HEK293T (cell line): ENCODE measurements at regions not wholly inside any gene's neighbourhood (a gene's known extent, or its start where the extent isn't known, plus 50 kb on each side); places are given as distances from the start of the nearest gene placed in this dataset.

Source experiments
- CTCF ChIA-PET: fragments of 350-600 bp; formaldehyde crosslinking; extraction: SDS; loops from one replicate; lab custom pipeline; 2021; ENCODE audit warnings: antibody characterized with exemption, inconsistent platforms; lab: Yijun Ruan, JAX
- POLR2A ChIA-PET: fragments of 350-600 bp; formaldehyde crosslinking; extraction: SDS; loops from one replicate; lab custom pipeline; 2020; ENCODE audit warnings: antibody characterized with exemption, inconsistent platforms; lab: Yijun Ruan, JAX
- DNase-seq: peaks from one replicate; pipeline ENCODE4 v3.0.0; 2012; ENCODE audit warnings: mixed read lengths; ENCODE audit errors: extremely low spot score
- ARNT ChIP-seq: fragments of 450-650 bp; IDR thresholded peaks from 2 replicates; pipeline ENCODE4 v1.6.1; 2017; ENCODE audit warnings: mild to moderate bottlenecking
- BHLHE40 ChIP-seq: fragments of 450-650 bp; IDR thresholded peaks from 2 replicates; pipeline ENCODE4 v1.6.1; 2016; ENCODE audit warnings: mild to moderate bottlenecking, moderate library complexity, borderline replicate concordance
- CTBP1 ChIP-seq: fragments of 450-650 bp; IDR thresholded peaks from 2 replicates; pipeline ENCODE4 v1.6.1; 2016; ENCODE audit warnings: borderline replicate concordance
- ELF4 ChIP-seq: fragments of 450-650 bp; IDR thresholded peaks from 2 replicates; pipeline ENCODE4 v1.6.1; 2017; ENCODE audit warnings: antibody characterized with exemption
- FOXA1 ChIP-seq: fragments of 450-650 bp; IDR thresholded peaks from 2 replicates; pipeline ENCODE4 v1.6.1; 2016; ENCODE audit warnings: mild to moderate bottlenecking
- FOXK2 ChIP-seq: fragments of 450-650 bp; IDR thresholded peaks from 2 replicates; pipeline ENCODE4 v1.6.1; 2016; ENCODE audit warnings: mild to moderate bottlenecking
- FOXM1 ChIP-seq: fragments of 450-650 bp; IDR thresholded peaks from 2 replicates; pipeline ENCODE4 v1.6.1; 2017; ENCODE audit warnings: mild to moderate bottlenecking, borderline replicate concordance
- HDGF ChIP-seq: fragments of 450-650 bp; IDR thresholded peaks from 2 replicates; pipeline ENCODE4 v1.6.1; 2017; ENCODE audit warnings: antibody characterized with exemption, borderline replicate concordance
- L3MBTL2 ChIP-seq: fragments of 450-650 bp; conservative IDR thresholded peaks from 2 replicates; pipeline ENCODE4 v1.6.1; 2016; ENCODE audit warnings: mild to moderate bottlenecking
- LEF1 ChIP-seq: fragments of 450-650 bp; IDR thresholded peaks from 2 replicates; pipeline ENCODE4 v1.6.1; 2017; ENCODE audit warnings: mild to moderate bottlenecking, borderline replicate concordance
- NFRKB ChIP-seq: fragments of 450-650 bp; IDR thresholded peaks from 2 replicates; pipeline ENCODE4 v1.6.1; 2016; ENCODE audit warnings: mild to moderate bottlenecking, moderate library complexity
- SP1 ChIP-seq: fragments of 450-650 bp; IDR thresholded peaks from 2 replicates; pipeline ENCODE4 v1.6.1; 2017
- SUZ12 ChIP-seq: fragments of 450-650 bp; IDR thresholded peaks from 2 replicates; pipeline ENCODE4 v1.6.1; 2016; ENCODE audit warnings: mild to moderate bottlenecking
- TARDBP ChIP-seq: fragments of 450-650 bp; IDR thresholded peaks from 2 replicates; pipeline ENCODE4 v1.6.1; 2016
- ZNF384 ChIP-seq: fragments of 450-650 bp; IDR thresholded peaks from 2 replicates; pipeline ENCODE4 v1.6.1; 2016
- TF ChIP-seq, protein P1 (sequence below): fragments of 450-650 bp; IDR thresholded peaks from 2 replicates; pipeline ENCODE4 v1.6.1; 2016

- TF ChIP-seq ZNF384 (no peak), TARDBP (no peak), NFRKB (no peak), L3MBTL2 (no peak), SP1 (no peak)
- CTCF ChIA-PET = no interaction called here
- POLR2A ChIA-PET = no interaction called here
- DNase-seq = no peak
Measured at GRCh38 chr6:170081556-170081955, 209.3 kb downstream of the DLL1 start.

GRCh38 chr6:170080828-170081371 lies 210.0 kb downstream of the DLL1 start:
- CTCF ChIA-PET = no interaction called here
- no peak for TF ChIP-seq SUZ12
- no peak for TF ChIP-seq NFRKB
- TF ChIP-seq TARDBP = no peak
- TF ChIP-seq, protein P1, sequence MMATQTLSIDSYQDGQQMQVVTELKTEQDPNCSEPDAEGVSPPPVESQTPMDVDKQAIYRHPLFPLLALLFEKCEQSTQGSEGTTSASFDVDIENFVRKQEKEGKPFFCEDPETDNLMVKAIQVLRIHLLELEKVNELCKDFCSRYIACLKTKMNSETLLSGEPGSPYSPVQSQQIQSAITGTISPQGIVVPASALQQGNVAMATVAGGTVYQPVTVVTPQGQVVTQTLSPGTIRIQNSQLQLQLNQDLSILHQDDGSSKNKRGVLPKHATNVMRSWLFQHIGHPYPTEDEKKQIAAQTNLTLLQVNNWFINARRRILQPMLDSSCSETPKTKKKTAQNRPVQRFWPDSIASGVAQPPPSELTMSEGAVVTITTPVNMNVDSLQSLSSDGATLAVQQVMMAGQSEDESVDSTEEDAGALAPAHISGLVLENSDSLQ = no peak
- no peak for TF ChIP-seq ELF4
- no peak for TF ChIP-seq BHLHE40
- no peak for TF ChIP-seq HDGF
- no peak for TF ChIP-seq ZNF384
- TF ChIP-seq LEF1 = no peak
- no peak for TF ChIP-seq CTBP1
- DNase-seq = no peak
- POLR2A ChIA-PET = no interaction called here

DNA sequence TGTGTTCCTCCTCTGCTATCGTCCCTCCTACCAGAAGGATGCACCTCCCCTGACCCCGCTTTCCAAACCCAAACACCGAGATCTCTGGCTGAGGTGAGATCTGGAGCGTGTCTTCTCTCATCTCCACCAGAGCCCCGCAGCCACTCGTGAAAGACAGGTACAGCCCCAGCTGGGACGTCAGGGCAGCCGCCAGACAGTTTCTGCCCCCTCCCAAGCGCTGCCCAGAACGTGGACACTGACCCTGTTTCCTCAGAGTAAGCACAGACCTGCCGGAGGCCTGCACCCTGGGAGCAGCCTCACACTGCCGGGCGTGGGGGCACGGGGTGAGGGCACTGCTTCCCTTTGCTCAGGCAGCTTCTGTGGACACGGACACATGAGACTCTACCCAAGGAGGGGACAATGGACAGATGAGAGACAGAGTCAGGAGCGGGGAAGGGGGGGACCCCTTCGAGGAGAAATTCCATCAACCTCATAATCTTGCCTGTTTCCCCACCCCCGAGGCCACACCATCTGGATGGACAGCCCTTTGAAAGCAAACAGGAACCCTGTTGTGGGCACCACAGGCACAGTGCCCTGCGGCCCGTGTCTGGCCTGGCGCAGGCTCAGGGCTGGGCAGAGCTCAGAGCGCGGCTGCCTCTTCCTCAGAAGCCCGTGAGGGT lies 210.6 kb downstream of the DLL1 start:
- DNase-seq = no peak
- CTCF ChIA-PET = interaction anchor here (0.7 kb wide), 1 partner anchor 250 kb away, joined by 3 read pairs; no protein-coding TSS in a partner anchor
- POLR2A ChIA-PET = no interaction called here
- TF ChIP-seq HDGF (no peak), L3MBTL2 (no peak), ELF4 (no peak), SUZ12 (no peak), ARNT (no peak), CTBP1 (no peak), NFRKB (no peak), SP1 (no peak), LEF1 (no peak), ZNF384 (no peak), TARDBP (no peak), FOXM1 (no peak), FOXA1 (no peak), FOXK2 (no peak), BHLHE40 (no peak)
- TF ChIP-seq, protein P1 = no peak

- no peak for DNase-seq
- CTCF ChIA-PET = no interaction called here
- POLR2A ChIA-PET = no interaction called here
- TF ChIP-seq ZNF384 (no peak), LEF1 (no peak), ARNT (no peak), ELF4 (no peak), CTBP1 (no peak), HDGF (no peak), L3MBTL2 (no peak), SP1 (no peak), TARDBP (no peak), FOXK2 (no peak)
- TF ChIP-seq, protein P1 = no peak
Measured at GRCh38 chr6:170076466-170077165, 214.3 kb downstream of the DLL1 start.

DNA sequence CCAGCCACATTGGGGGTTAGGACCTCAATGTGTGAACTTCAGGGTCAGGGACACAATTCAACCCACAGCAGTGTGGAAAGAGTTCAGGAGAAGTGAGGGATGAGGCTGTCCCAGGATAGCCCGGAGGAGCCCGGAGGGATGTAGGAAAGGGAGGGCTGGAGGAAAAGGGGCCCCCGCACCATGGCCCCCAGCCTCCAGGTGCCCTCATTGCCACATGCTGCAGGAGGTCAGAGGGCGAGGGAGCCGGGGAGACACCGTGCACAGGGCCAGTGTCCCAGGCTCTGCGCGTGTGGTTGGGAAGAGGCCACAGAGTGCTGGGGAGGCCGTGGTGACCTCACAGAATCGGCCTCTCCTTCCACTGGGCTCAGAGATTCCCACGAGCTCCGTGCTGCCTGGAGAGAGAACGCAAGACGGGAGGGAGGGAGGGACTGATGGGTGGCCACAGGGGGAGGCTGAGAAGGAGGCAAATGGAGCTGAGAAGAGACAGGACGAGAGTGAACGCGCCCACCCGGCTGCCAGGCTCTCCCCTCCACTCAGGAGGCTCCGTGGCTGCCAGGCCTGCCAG lies 215.1 kb downstream of the DLL1 start:
- TF ChIP-seq ELF4 = no peak
- TF ChIP-seq ZNF384 = no peak
- CTCF ChIA-PET = no interaction called here
- DNase-seq = no peak
- POLR2A ChIA-PET = no interaction called here

- no peak for DNase-seq
- CTCF ChIA-PET = no interaction called here
- no peak for TF ChIP-seq SP1
- TF ChIP-seq ZNF384 = no peak
- TF ChIP-seq, protein P1 = no peak
- no peak for TF ChIP-seq FOXM1
- no peak for TF ChIP-seq TARDBP
- no peak for TF ChIP-seq LEF1
- TF ChIP-seq FOXA1 = no peak
- POLR2A ChIA-PET = no interaction called here
Measured at GRCh38 chr6:170074907-170075306, 216.0 kb downstream of the DLL1 start.
